ENCODE measurements at regions not wholly inside any gene's neighbourhood (a gene's known extent, or its start where the extent isn't known, plus 50 kb on each side); places are given as distances from the start of the nearest gene placed in this dataset.
"Not testable (repeated sequence)": the region's sequence is repeated elsewhere in the genome, so short reads cannot be mapped to it uniquely, and the experiment has no call there.

GRCh38 chr15:93918801-93919200, 312.6 kb upstream of the MCTP2 start:
- not testable (repeated sequence) for TF ChIP-seq POLR2A (IDR thresholded peaks at IDR 0.05; ENCODE audit: low read length); GATA1 (IDR thresholded peaks at IDR 0.05; ENCODE audit: low read depth, low read length)

Measured in erythroblast (primary cell).